Stomach (tissue), 8 donors: ENCODE measurements at regions not wholly inside any gene's neighbourhood (a gene's known extent, or its start where the extent isn't known, plus 50 kb on each side); places are given as distances from the start of the nearest gene placed in this dataset.

Source experiments
- DNase-seq, 2 donors: peaks; one replicate each; pipeline versions ENCODE4 v3.0.0 to v3.0.0-alpha.2; 2013 to 2019
- H3K27ac ChIP-seq, 5 donors: fragments of 200-600 bp in 4 of 5; sonication (generic) in 4 of 5; one replicate each; pipeline ENCODE4 v1.5.1; 2013 to 2019; ENCODE audit warnings: mild to moderate bottlenecking in 1 of 5, moderate library complexity in 1 of 5
- H3K27me3 ChIP-seq, 3 donors: fragments of 200-600 bp; sonication (generic); one replicate each; pipeline ENCODE4 v1.5.1; 2017 to 2019; ENCODE audit warnings: mixed run types in 1 of 3
- H3K36me3 ChIP-seq, 4 donors: fragments of 200-600 bp; sonication (generic); 1 replicate in 3 of 4; 2 replicates in 1 of 4; pipeline ENCODE4 v1.5.1; 2016 to 2019
- H3K4me1 ChIP-seq, 4 donors: fragments of 200-600 bp; sonication (generic); one replicate each; pipeline ENCODE4 v1.5.1; 2016 to 2019
- H3K4me3 ChIP-seq, 4 donors: fragments of 200-600 bp; sonication (generic) in 3 of 4; one replicate each; pipeline ENCODE4 v1.5.1; 2016 to 2019; ENCODE audit warnings: mild to moderate bottlenecking in 1 of 4
- H3K9me3 ChIP-seq, 4 donors: fragments of 200-600 bp; sonication (generic); one replicate each; pipeline ENCODE4 v1.5.1; 2016 to 2019
- EP300 ChIP-seq: sonication (generic); formaldehyde crosslinking; IDR thresholded peaks from one replicate; pipeline ENCODE4 v1.6.1; 2017; ENCODE audit warnings: antibody characterized with exemption
- POLR2A ChIP-seq, 4 donors: fragments of 450-650 bp; IDR thresholded peaks; one replicate each; pipeline ENCODE4 v1.6.1; 2016; ENCODE audit warnings: antibody characterized with exemption in 4 of 4, control low read depth in 2 of 4, mild to moderate bottlenecking in 1 of 4, moderate library complexity in 1 of 4
- POLR2AphosphoS5 ChIP-seq, 3 donors: sonication (generic); formaldehyde crosslinking; IDR thresholded peaks; one replicate each; pipeline ENCODE4 v1.6.1; 2016; ENCODE audit warnings: antibody characterized with exemption in 3 of 3
- WGBS, 5 donors: extraction: QIAGEN DNeasy Blood & Tissue Kit in 3 of 5; methylation state at CpG; one replicate each; pipeline versions ENCODE4 v1.1.5 to v1.1.7; 2013 to 2018; 5-methylcytosine and 5-hydroxymethylcytosine counted together
- intact Hi-C: fragments of 100-400 bp; cut with DNase I; formaldehyde crosslinking; loops from one replicate; pipeline ENCODE4 v1.15.1; 2023; ENCODE audit warnings: low total_unique reads
- TF ChIP-seq, protein P1 (sequence below), 7 experiments: fragments of 450-650 bp in 4 of 7; fragments of 200-600 bp in 3 of 7; sonication (generic) in 3 of 7; IDR thresholded peaks; one replicate each; pipeline ENCODE4 v1.5.1; 2016 to 2019; ENCODE audit warnings: antibody characterized with exemption in 7 of 7, control low read depth in 2 of 7, mild to moderate bottlenecking in 1 of 7
- donor health status: healthy with polysubstance abuse.
- donor health status: Bipolar disorder and iron deficiency.
- donor health status: healthy.

DNA sequence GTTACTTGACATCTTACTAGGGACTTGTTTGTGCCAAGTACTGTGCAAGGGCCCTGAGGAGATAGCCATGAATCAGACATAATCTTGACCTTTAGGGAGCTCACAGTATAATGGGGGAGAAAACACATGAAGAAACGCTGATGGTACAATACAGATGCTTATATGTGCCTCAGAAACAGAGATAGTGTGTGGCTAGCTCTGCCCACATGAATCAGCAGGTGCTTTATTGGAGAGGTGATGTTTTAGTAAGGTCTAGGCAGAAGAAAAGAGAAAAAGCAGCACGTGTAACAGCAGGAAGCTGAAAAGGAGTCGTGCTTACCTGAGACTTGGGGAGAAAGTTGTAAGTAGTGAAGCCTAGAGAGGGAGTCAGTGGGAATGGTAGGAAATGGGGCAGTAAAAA is 60.6 kb upstream of the LMO4 start:
- intact Hi-C loops = no loop called here
- Histone ChIP-seq H3K36me3 (no peaks in the 10 kb centered on the region), H3K4me1 (no peaks in the 10 kb centered on the region), H3K27ac (no peak overlapping the region), H3K27me3 (no peaks in the 10 kb centered on the region), H3K9me3 (no peaks in the 10 kb centered on the region), H3K4me3 (no peak overlapping the region)
- 62 to 78% (median 65%) methylated on average over 3 of the region's 3 CpGs for WGBS, 5 donors
- no peak for DNase-seq
- TF ChIP-seq, protein P1, sequence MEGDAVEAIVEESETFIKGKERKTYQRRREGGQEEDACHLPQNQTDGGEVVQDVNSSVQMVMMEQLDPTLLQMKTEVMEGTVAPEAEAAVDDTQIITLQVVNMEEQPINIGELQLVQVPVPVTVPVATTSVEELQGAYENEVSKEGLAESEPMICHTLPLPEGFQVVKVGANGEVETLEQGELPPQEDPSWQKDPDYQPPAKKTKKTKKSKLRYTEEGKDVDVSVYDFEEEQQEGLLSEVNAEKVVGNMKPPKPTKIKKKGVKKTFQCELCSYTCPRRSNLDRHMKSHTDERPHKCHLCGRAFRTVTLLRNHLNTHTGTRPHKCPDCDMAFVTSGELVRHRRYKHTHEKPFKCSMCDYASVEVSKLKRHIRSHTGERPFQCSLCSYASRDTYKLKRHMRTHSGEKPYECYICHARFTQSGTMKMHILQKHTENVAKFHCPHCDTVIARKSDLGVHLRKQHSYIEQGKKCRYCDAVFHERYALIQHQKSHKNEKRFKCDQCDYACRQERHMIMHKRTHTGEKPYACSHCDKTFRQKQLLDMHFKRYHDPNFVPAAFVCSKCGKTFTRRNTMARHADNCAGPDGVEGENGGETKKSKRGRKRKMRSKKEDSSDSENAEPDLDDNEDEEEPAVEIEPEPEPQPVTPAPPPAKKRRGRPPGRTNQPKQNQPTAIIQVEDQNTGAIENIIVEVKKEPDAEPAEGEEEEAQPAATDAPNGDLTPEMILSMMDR (IDR thresholded peaks at IDR 0.05) = no peak

DNA sequence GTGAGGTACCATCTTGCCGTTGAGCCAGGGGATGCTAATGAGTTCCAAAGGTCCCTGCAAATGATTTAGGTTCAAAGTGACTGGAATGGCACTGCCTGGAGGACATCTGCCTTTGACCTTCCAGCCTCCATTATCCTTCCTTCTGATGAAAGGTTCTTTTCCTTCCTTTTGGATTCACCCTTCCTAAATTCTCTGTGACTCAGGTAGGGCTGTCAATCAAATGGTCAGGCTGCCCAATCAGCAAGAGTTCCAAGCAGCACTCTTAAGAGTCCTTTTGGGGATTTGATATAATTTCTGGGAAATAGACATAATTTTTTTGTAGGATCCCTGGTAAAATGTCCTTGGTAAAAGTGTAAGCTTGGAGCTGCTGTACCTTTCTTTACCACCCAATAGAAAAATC is 58.8 kb upstream of the LMO4 start:
- no peak overlapping the region for H3K4me3 ChIP-seq
- no peak for TF ChIP-seq POLR2A (IDR thresholded peaks at IDR 0.05)
- TF ChIP-seq EP300 = no peak
- TF ChIP-seq, protein P1 (IDR thresholded peaks at IDR 0.05) = no peak
- no peak for TF ChIP-seq POLR2AphosphoS5 (IDR thresholded peaks at IDR 0.05)
- no peak overlapping the region for H3K27ac ChIP-seq
- H3K9me3 ChIP-seq = no peaks in the 10 kb centered on the region
- H3K36me3 ChIP-seq = no peaks in the 10 kb centered on the region
- no peaks in the 10 kb centered on the region for H3K4me1 ChIP-seq
- DNase-seq = no peak
- intact Hi-C loops = no loop called here
- WGBS, 5 donors = 0 to 93% (median 0%) methylated on average over 1 of the region's 1 CpG
- H3K27me3 ChIP-seq = no peaks in the 10 kb centered on the region

GRCh38 chr1:87273291-87273690 is 55.4 kb upstream of the LMO4 start:
- no peak overlapping the region for H3K4me3 ChIP-seq
- H3K4me1 ChIP-seq = no peaks in the 10 kb centered on the region
- intact Hi-C loops = no loop called here
- no peaks in the 10 kb centered on the region for H3K27me3 ChIP-seq
- no peaks in the 10 kb centered on the region for H3K9me3 ChIP-seq
- DNase-seq = no peak
- WGBS, 5 donors = 18 to 29% (median 21%) methylated on average over 1 of the region's 1 CpG
- H3K36me3 ChIP-seq = no peaks in the 10 kb centered on the region
- no peak overlapping the region for H3K27ac ChIP-seq
- TF ChIP-seq, protein P1 (IDR thresholded peaks at IDR 0.05) = no peak

- H3K4me3 ChIP-seq = no peak overlapping the region
- no peaks in the 10 kb centered on the region for H3K4me1 ChIP-seq
- WGBS, 5 donors = 59 to 75% (median 74%) methylated on average over 7 of the region's 7 CpGs
- no peaks in the 10 kb centered on the region for H3K36me3 ChIP-seq
- no peak for TF ChIP-seq POLR2A (IDR thresholded peaks at IDR 0.05)
- TF ChIP-seq EP300 = no peak
- TF ChIP-seq, protein P1 (IDR thresholded peaks at IDR 0.05) = no peak
- TF ChIP-seq POLR2AphosphoS5 (IDR thresholded peaks at IDR 0.05) = no peak
- DNase-seq = no peak
- intact Hi-C loops = no loop called here
- H3K27ac ChIP-seq = no peak overlapping the region
- H3K9me3 ChIP-seq = no peaks in the 10 kb centered on the region
- no peaks in the 10 kb centered on the region for H3K27me3 ChIP-seq
Observed at GRCh38 chr1:87274851-87275250, 53.8 kb upstream of the LMO4 start.
